ENCODE measurements at regions not wholly inside any gene's neighbourhood (a gene's known extent, or its start where the extent isn't known, plus 50 kb on each side); places are given as distances from the start of the nearest gene placed in this dataset.

DNA sequence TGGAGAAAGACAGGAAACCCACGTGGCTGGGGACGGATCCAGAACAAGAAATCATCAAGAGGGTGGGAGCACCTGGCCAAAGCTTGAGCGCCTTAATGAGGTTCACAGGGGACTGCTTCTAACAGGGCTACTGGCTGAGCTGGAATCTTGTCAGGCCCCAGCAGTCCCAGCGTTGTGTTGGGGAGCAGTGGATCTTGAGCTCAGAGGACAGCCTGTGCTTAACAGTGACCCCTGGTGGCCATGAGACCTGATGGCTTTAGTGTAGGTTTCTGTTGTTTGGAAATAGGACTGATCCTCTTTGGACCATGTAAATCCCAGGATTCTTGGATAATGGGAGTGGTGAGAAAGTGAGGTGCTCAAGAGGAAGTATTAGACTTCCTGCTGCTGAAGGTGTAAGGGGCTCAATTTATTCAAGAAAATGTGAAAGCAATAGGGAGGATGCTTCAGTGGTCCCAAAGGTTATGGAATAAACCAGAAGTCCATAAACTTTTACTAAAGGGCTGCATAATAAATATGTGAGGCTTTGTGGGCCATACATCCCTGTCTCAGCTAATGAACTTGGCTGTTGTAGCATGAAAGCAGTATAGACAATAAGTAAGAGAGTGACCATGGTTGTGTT is 216.2 kb downstream of the NFATC2 start (continued):
- no peak for TF ChIP-seq BHLHE40 (IDR thresholded peaks at IDR 0.05; ENCODE audit: low read depth, low read length)

DNA sequence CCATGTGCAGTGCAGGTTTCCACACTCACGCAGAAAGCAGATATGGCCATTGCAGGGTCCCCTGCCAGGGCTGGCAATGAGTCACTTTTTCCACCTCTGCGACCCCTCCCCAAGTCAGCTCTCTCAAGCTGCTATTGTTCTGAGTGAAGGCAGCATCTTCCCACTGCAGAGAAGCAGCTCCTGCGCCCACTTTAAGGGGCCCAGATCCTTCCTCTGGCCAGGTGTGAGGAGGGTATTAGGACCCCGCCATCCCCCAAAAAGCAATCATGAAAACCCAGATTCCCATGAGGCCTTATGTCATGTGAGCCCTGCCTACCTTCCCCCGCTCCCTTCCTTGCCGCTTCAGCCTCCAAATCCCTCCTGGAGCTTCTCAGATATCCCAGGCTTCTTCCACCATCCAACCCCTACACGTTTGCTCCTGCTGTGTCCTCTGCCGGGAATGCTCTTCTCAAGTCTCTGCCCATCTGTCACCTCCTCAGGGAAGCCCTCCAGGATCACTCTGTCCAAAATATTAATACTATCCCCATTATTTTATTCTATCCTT is 220.3 kb downstream of the NFATC2 start:
- Histone ChIP-seq H3K23ac (ENCODE audit: low read depth, low read length) (no peak overlapping the region), H3K56ac (ENCODE audit: extremely low read depth, insufficient read depth, low read length) (no peak overlapping the region), H2BK5ac (ENCODE audit: low read depth, low read length, poor library complexity, severe bottlenecking) (no peak overlapping the region), H3K79me1 (ENCODE audit: low read depth in 1 of 2, low read length in 2 of 2) (0 out of 4 replicates have a peak, but pooled peaks cover 0 to 3% of the 10 kb centered on the region in 2 experiments), H3K36me3 (ENCODE audit: control insufficient read depth, insufficient read depth, low read length) (no peaks in the 10 kb centered on the region), H3K9ac (ENCODE audit: low read depth, low read length) (no peak overlapping the region), H3K4me2 (ENCODE audit: low read depth, low read length) (no peak overlapping the region), H3K14ac (replicated peaks; ENCODE audit: low read depth, low read length) (no peak overlapping the region; the same call in 1 of the 2 replicates), H4K8ac (ENCODE audit: low read depth in 2 of 2, low read length in 2 of 2) (peak overlapping the region in 1 of 2 experiments; percentile 9; a peak in 1 of 4 replicates), H3K9me3 (ENCODE audit: control insufficient read depth, insufficient read depth, low read length) (peaks cover 4% of the 10 kb centered on the region), H2AK5ac (ENCODE audit: low read depth, low read length) (peak overlapping the region; percentile 98), H3K4me3 (ENCODE audit: insufficient read depth, low read depth, low read length) (no peak overlapping the region), H4K20me1 (ENCODE audit: insufficient read depth, low read length) (no peaks in the 10 kb centered on the region), H3K9me1 (ENCODE audit: insufficient read depth, low read length) (peaks cover 11% of the 10 kb centered on the region), H4K5ac (ENCODE audit: low read depth, low read length) (no peak overlapping the region), H2BK15ac (ENCODE audit: low read depth, low read length) (no peak overlapping the region), H2AFZ (replicated peaks; ENCODE audit: low read length, poor library complexity) (no peak overlapping the region), H3K27ac (ENCODE audit: insufficient read depth, low read length) (no peak overlapping the region), H3K27me3 (ENCODE audit: control insufficient read depth, insufficient read depth, low read length) (no peaks in the 10 kb centered on the region), H3K18ac (ENCODE audit: low read depth, low read length) (no peak overlapping the region), H3K4me1 (ENCODE audit: control insufficient read depth, insufficient read depth, low read length) (peaks cover 10% of the 10 kb centered on the region), H4K91ac (ENCODE audit: insufficient read depth, low read depth, low read length) (no peak overlapping the region), H2BK120ac (ENCODE audit: low read depth, low read length) (peak overlapping the region; percentile 38; the same call in 1 of the 2 replicates), H2AK9ac (replicated peaks; ENCODE audit: low read depth, low read length, poor library complexity) (peak overlapping the region; percentile 51), H3K4ac (ENCODE audit: low read depth, low read length) (peak overlapping the region; percentile 63; the same call in 1 of the 2 replicates), H2BK20ac (ENCODE audit: low read depth, low read length) (peak overlapping the region; percentile 62; the same call in 1 of the 2 replicates)
- POLR2A ChIA-PET (ENCODE audit: unreplicated experiment) = no interaction called here
- BruUV-seq (replicated peaks) = no TSS peak
- intact Hi-C loops (cut with micrococcal nuclease) (no loop called here), in situ Hi-C loops (cut with MboI; ENCODE audit: low sequenced_read_pairs) (loop anchor here (10.0 kb wide), 1 partner anchor 527 kb away; the partner anchor contains the start of gene BCAS4), dilution Hi-C loops (cut with HindIII; ENCODE audit: low sequenced_read_pairs, unreplicated experiment) (no loop called here)
- no peak for ATAC-seq (ENCODE audit: low read depth)
- no peak for DNase-seq
- CTCF ChIA-PET = no interaction called here
- WGBS, 2 experiments (ENCODE audit: extremely low coverage in 2 of 2, insufficient read length in 1 of 2) = 82% methylated on average over 3 of the region's 8 CpGs; no CpG with 5 or more reads in 1 of the 2 experiments
- no peak for TF ChIP-seq SMC3 (IDR thresholded peaks at IDR 0.05; ENCODE audit: low read depth, low read length)
- TF ChIP-seq, protein P1, sequence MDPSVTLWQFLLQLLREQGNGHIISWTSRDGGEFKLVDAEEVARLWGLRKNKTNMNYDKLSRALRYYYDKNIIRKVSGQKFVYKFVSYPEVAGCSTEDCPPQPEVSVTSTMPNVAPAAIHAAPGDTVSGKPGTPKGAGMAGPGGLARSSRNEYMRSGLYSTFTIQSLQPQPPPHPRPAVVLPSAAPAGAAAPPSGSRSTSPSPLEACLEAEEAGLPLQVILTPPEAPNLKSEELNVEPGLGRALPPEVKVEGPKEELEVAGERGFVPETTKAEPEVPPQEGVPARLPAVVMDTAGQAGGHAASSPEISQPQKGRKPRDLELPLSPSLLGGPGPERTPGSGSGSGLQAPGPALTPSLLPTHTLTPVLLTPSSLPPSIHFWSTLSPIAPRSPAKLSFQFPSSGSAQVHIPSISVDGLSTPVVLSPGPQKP (IDR thresholded peaks at IDR 0.05; ENCODE audit: borderline replicate concordance, low read depth, low read length) = no peak
- TF ChIP-seq RCOR1 (IDR thresholded peaks at IDR 0.05; ENCODE audit: insufficient replicate concordance, low read length) = no peak
- no peak for TF ChIP-seq CEBPB (IDR thresholded peaks at IDR 0.05; ENCODE audit: low read depth, low read length)
- no peak for TF ChIP-seq CHD1 (IDR thresholded peaks at IDR 0.05; ENCODE audit: low read depth, low read length)
- no peak for TF ChIP-seq MXI1 (IDR thresholded peaks at IDR 0.05; ENCODE audit: borderline replicate concordance, low read depth, low read length)
- no peak for TF ChIP-seq RAD21 (IDR thresholded peaks at IDR 0.05; ENCODE audit: low read length)
- TF ChIP-seq, protein P2, sequence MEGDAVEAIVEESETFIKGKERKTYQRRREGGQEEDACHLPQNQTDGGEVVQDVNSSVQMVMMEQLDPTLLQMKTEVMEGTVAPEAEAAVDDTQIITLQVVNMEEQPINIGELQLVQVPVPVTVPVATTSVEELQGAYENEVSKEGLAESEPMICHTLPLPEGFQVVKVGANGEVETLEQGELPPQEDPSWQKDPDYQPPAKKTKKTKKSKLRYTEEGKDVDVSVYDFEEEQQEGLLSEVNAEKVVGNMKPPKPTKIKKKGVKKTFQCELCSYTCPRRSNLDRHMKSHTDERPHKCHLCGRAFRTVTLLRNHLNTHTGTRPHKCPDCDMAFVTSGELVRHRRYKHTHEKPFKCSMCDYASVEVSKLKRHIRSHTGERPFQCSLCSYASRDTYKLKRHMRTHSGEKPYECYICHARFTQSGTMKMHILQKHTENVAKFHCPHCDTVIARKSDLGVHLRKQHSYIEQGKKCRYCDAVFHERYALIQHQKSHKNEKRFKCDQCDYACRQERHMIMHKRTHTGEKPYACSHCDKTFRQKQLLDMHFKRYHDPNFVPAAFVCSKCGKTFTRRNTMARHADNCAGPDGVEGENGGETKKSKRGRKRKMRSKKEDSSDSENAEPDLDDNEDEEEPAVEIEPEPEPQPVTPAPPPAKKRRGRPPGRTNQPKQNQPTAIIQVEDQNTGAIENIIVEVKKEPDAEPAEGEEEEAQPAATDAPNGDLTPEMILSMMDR (conservative IDR thresholded peaks at IDR 0.05; ENCODE audit: low read depth, low read length) = no peak
- TF ChIP-seq, protein P3, sequence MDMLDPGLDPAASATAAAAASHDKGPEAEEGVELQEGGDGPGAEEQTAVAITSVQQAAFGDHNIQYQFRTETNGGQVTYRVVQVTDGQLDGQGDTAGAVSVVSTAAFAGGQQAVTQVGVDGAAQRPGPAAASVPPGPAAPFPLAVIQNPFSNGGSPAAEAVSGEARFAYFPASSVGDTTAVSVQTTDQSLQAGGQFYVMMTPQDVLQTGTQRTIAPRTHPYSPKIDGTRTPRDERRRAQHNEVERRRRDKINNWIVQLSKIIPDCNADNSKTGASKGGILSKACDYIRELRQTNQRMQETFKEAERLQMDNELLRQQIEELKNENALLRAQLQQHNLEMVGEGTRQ (IDR thresholded peaks at IDR 0.05; ENCODE audit: low read depth, low read length) = no peak
- no peak for TF ChIP-seq FOS (IDR thresholded peaks at IDR 0.05; ENCODE audit: low read depth, low read length)
- no peak for TF ChIP-seq RFX5 (IDR thresholded peaks at IDR 0.05; ENCODE audit: low read depth, low read length)

Data from IMR-90 (cell line).